ENCODE measurements at regions not wholly inside any gene's neighbourhood (a gene's known extent, or its start where the extent isn't known, plus 50 kb on each side); places are given as distances from the start of the nearest gene placed in this dataset.
A peak's percentile ranks its signal among the peaks of the same experiment; 100 is the strongest.

- DNase-seq (ENCODE audit: low spot score), result peak; percentile 39
Measured at GRCh38 chr11:45724153-45724552, 58.7 kb upstream of the CHST1 start.

GRCh38 chr11:45723397-45723796 lies 58.0 kb upstream of the CHST1 start:
- no peak for DNase-seq (ENCODE audit: low spot score)

- no peak for DNase-seq (ENCODE audit: low spot score)
Measured at GRCh38 chr11:45722144-45722543, 56.7 kb upstream of the CHST1 start.

GRCh38 chr11:45717526-45717925 lies 52.1 kb upstream of the CHST1 start:
- no peak for DNase-seq (ENCODE audit: low spot score)

GRCh38 chr11:45715418-45715817 lies 50.0 kb upstream of the CHST1 start:
- no peak for DNase-seq (ENCODE audit: low spot score)

Data from D341Med (cell line).